ENCODE measurements at regions not wholly inside any gene's neighbourhood (a gene's known extent, or its start where the extent isn't known, plus 50 kb on each side); places are given as distances from the start of the nearest gene placed in this dataset.

DNA sequence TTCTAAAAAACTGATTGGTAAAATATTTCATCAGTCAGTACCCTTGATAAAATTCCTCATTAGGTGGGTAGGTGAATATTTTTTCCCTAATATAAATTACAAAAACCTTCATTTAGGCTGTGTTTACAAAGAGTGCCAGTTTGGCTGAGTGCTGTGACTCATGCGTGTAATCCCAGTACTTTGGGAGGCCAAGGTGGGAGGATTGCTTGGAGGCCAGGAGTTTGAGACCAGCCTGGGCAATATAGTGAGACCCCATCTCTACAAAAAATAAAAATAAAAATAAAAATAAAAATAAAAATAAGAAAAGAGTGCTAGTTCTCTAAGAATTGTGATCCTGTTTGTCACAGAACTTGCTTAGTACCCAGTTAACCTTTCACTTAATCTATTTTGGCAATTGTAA lies 398.4 kb upstream of the RGS6 start:
- ChIA-PET CTCF (no interaction called here), POLR2A (no interaction called here)
- Mint-ChIP-seq H3K4me3 (ENCODE audit: unreplicated experiment) (no peak overlapping the region), H3K4me1 (ENCODE audit: insufficient read depth, unreplicated experiment) (no peaks in the 10 kb centered on the region), H3K9me3 (ENCODE audit: unreplicated experiment) (no peaks in the 10 kb centered on the region), H3K27ac (ENCODE audit: low read depth, unreplicated experiment) (no peak overlapping the region), H3K36me3 (ENCODE audit: insufficient read depth, unreplicated experiment) (peaks cover 13% of the 10 kb centered on the region), H3K27me3 (ENCODE audit: insufficient read depth, unreplicated experiment) (no peaks in the 10 kb centered on the region)
- no peak for TF ChIP-seq CTCF (IDR thresholded peaks at IDR 0.05; ENCODE audit: unreplicated experiment)
- DNase-seq (ENCODE audit: unreplicated experiment), result no peak
- intact Hi-C loops (cut with micrococcal nuclease), result no loop called here
- no TSS peak for BruUV-seq (replicated peaks)

DNA sequence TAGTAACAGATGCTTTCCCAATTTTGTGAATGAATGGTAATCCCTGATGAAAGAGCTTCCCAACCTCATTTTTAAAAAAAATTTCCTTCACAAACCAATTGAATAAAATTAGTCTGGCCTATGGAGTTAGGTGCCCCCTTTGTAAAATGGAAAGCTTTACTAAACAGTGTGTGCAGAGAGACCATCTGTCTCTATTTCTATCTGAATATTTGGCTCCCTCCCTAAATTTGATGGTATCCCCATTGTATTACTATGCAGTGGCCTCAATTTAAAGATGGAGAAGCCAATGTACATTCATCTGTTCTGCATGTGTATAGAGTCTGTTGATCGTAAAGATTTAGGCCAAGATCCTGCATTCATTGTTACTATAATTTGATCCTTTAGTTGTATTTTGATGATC lies 397.7 kb upstream of the RGS6 start:
- POLR2A ChIA-PET, result no interaction called here
- no peaks in the 10 kb centered on the region for H3K27me3 Mint-ChIP-seq (ENCODE audit: insufficient read depth, unreplicated experiment)
- no peaks in the 10 kb centered on the region for H3K9me3 Mint-ChIP-seq (ENCODE audit: unreplicated experiment)
- TF ChIP-seq CTCF (IDR thresholded peaks at IDR 0.05; ENCODE audit: unreplicated experiment), result no peak
- intact Hi-C loops (cut with micrococcal nuclease), result no loop called here
- no peak overlapping the region for H3K4me3 Mint-ChIP-seq (ENCODE audit: unreplicated experiment)
- H3K4me1 Mint-ChIP-seq (ENCODE audit: insufficient read depth, unreplicated experiment), result no peaks in the 10 kb centered on the region
- CTCF ChIA-PET, result no interaction called here
- H3K27ac Mint-ChIP-seq (ENCODE audit: low read depth, unreplicated experiment), result no peak overlapping the region
- peaks cover 13% of the 10 kb centered on the region for H3K36me3 Mint-ChIP-seq (ENCODE audit: insufficient read depth, unreplicated experiment)
- no TSS peak for BruUV-seq (replicated peaks)
- no peak for DNase-seq (ENCODE audit: unreplicated experiment)

DNA sequence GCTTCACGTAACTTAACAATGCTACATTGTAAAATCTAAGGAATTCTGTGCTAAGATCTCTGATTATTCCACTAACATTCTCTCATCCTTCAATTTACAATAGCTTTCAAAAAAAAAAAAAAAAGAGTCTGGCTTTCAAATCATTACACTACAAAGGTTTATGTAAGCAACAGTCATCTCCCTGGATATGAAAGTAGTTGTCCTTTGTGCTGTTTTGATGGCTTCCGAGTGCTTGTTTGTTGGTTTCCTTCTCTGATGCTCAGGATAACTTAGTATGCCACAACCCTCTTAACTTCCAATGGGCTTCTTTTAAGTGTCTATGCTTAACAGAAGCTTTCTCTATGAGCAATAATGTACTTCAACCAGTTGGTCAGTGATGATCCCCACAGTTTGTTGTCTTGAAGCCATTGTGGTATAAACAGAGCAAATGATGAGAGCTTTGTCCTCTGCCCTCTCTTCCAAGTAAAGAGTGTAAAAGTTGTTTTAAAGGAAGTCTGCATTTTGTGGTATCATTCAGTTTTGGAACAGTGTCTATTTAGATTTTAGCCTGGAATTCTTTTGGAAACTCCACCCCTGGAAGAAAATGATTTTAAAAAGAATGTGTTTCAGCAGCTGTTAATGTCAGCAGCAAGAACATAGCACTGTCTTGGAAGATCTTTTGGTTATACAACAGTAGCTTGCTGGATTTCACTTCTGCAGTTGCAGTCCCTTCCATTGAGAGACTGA lies 396.1 kb upstream of the RGS6 start:
- Mint-ChIP-seq H3K27me3 (ENCODE audit: insufficient read depth, unreplicated experiment) (no peaks in the 10 kb centered on the region), H3K4me3 (ENCODE audit: unreplicated experiment) (no peak overlapping the region), H3K27ac (ENCODE audit: low read depth, unreplicated experiment) (no peak overlapping the region), H3K4me1 (ENCODE audit: insufficient read depth, unreplicated experiment) (no peaks in the 10 kb centered on the region), H3K36me3 (ENCODE audit: insufficient read depth, unreplicated experiment) (peaks cover 5% of the 10 kb centered on the region), H3K9me3 (ENCODE audit: unreplicated experiment) (no peaks in the 10 kb centered on the region)
- intact Hi-C loops (cut with micrococcal nuclease), result no loop called here
- CTCF ChIA-PET, result interaction anchor here (0.6 to 1.1 kb wide), 3 partner anchors 10 to 142 kb away, joined by 3 read pairs; no protein-coding TSS in a partner anchor
- no TSS peak for BruUV-seq (replicated peaks)
- DNase-seq (ENCODE audit: unreplicated experiment), result no peak
- POLR2A ChIA-PET, result interaction anchor here (0.6 to 1.1 kb wide), 5 partner anchors 10 to 1827 kb away, joined by 3 to 4 read pairs (median 3); no protein-coding TSS in a partner anchor
- no peak for TF ChIP-seq CTCF (IDR thresholded peaks at IDR 0.05; ENCODE audit: unreplicated experiment)

DNA sequence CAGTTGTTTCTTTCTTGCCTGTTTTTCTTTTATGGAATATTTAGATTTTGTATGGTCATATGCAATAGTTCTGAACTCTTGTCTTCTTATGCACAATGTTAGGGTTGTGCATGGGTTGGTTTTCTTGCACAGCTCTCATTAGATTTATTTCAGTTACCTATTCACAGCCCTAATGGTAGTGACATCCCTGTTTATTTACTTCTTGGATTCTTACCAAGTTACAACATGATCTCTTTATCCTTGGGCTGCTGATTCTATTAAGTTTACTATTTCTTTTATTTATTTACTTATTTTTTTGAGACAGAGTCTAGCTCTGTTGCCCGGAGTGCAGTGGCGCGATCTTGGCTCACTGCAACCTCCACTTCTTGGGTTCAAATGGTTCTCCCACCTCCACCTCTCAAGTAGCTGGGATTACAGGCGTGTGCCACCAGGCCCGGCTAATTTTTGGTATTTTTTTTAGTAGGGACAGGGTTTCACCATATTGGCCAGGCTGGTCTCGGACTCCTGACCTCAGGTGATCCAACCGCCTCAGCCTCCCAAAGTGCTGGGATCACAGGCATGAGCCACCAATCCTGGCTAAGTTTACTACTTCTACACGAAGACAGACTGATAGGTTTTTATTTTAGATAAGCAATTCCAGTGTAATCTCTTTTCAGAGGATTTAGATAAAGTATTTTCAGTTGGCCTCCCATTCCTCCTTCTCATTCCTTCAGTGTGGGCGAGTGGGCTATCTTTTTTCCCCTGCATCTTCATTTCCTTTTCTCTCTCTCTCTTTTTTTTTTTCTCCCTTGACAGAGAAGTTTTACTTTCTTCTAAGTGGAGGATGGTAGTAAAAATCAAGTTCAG lies 395.1 kb upstream of the RGS6 start:
- POLR2A ChIA-PET, result interaction anchor here (0.6 kb wide), 1 partner anchor 1828 kb away, joined by 3 read pairs; no protein-coding TSS in a partner anchor
- no peaks in the 10 kb centered on the region for H3K4me1 Mint-ChIP-seq (ENCODE audit: insufficient read depth, unreplicated experiment)
- intact Hi-C loops (cut with micrococcal nuclease), result no loop called here
- no peaks in the 10 kb centered on the region for H3K36me3 Mint-ChIP-seq (ENCODE audit: insufficient read depth, unreplicated experiment)
- no peak overlapping the region for H3K4me3 Mint-ChIP-seq (ENCODE audit: unreplicated experiment)
- no TSS peak for BruUV-seq (replicated peaks)
- CTCF ChIA-PET, result interaction anchor here (0.6 to 1.0 kb wide), 2 partner anchors 10 to 11 kb away, joined by 3 to 5 read pairs; no protein-coding TSS in a partner anchor
- no peaks in the 10 kb centered on the region for H3K9me3 Mint-ChIP-seq (ENCODE audit: unreplicated experiment)
- TF ChIP-seq CTCF (IDR thresholded peaks at IDR 0.05; ENCODE audit: unreplicated experiment), result no peak
- DNase-seq (ENCODE audit: unreplicated experiment), result no peak
- H3K27ac Mint-ChIP-seq (ENCODE audit: low read depth, unreplicated experiment), result no peak overlapping the region
- H3K27me3 Mint-ChIP-seq (ENCODE audit: insufficient read depth, unreplicated experiment), result no peaks in the 10 kb centered on the region

Measured in MCF 10A (cell line).